MM.1S (cell line): ENCODE measurements at regions not wholly inside any gene's neighbourhood (a gene's known extent, or its start where the extent isn't known, plus 50 kb on each side); places are given as distances from the start of the nearest gene placed in this dataset.
"Not testable (repeated sequence)": the region's sequence is repeated elsewhere in the genome, so short reads cannot be mapped to it uniquely, and the experiment has no call there.

Source experiments
- DNase-seq: peaks from one replicate; pipeline ENCODE4 v3.0.0-alpha.2; 2015
- H2AFZ ChIP-seq: fragments of 300-600 bp; sonication (generic); 2 replicates; pipeline ENCODE4 v1.6.0; 2016; ENCODE audit warnings: antibody characterized with exemption, low read length
- H3F3A ChIP-seq: fragments of 300-600 bp; sonication (generic); 2 replicates; pipeline ENCODE4 v1.6.1; 2016; ENCODE audit warnings: mild to moderate bottlenecking, antibody characterized with exemption, low read length, moderate library complexity, mixed read lengths; ENCODE audit not compliant: insufficient read depth
- H3K27ac ChIP-seq: fragments of 300-600 bp; sonication (generic); 2 replicates; pipeline ENCODE4 v1.5.1; 2016; ENCODE audit warnings: mild to moderate bottlenecking, low read length
- H3K27me3 ChIP-seq: fragments of 300-600 bp; sonication (generic); replicated peaks from 2 replicates; pipeline ENCODE4 v1.6.0; 2016; ENCODE audit warnings: low read length; ENCODE audit not compliant: insufficient read depth
- H3K36me3 ChIP-seq: fragments of 300-600 bp; sonication (generic); replicated peaks from 2 replicates; pipeline ENCODE4 v1.6.1; 2016; ENCODE audit warnings: mild to moderate bottlenecking, low read length, mixed read lengths; ENCODE audit not compliant: insufficient read depth
- H3K4me1 ChIP-seq: fragments of 300-600 bp; sonication (generic); 2 replicates; pipeline ENCODE4 v1.6.1; 2016; ENCODE audit warnings: low read length, mixed read lengths
- H3K4me2 ChIP-seq: fragments of 300-600 bp; sonication (generic); 2 replicates; pipeline ENCODE4 v1.6.0; 2016; ENCODE audit warnings: low read depth, low read length
- H3K4me3 ChIP-seq: fragments of 300-600 bp; sonication (generic); 2 replicates; pipeline ENCODE4 v1.5.1; 2016; ENCODE audit warnings: low read length, mixed read lengths
- H3K79me2 ChIP-seq: fragments of 300-600 bp; sonication (generic); 2 replicates; pipeline ENCODE4 v1.6.1; 2016; ENCODE audit warnings: mixed run types, low read length, mixed read lengths
- H3K9ac ChIP-seq: fragments of 300-600 bp; sonication (generic); 2 replicates; pipeline ENCODE4 v1.6.1; 2016; ENCODE audit warnings: low read length, mixed read lengths
- H3K9me2 ChIP-seq: fragments of 300-600 bp; sonication (generic); replicated peaks from 2 replicates; pipeline ENCODE4 v1.6.1; 2016; ENCODE audit warnings: mild to moderate bottlenecking, low read length, mixed read lengths; ENCODE audit not compliant: insufficient read depth
- H3K9me3 ChIP-seq: fragments of 300-600 bp; sonication (generic); replicated peaks from 2 replicates; pipeline ENCODE4 v1.6.1; 2016; ENCODE audit warnings: mild to moderate bottlenecking, low read length, mixed read lengths; ENCODE audit not compliant: insufficient read depth
- H4K20me1 ChIP-seq: fragments of 300-600 bp; sonication (generic); 2 replicates; pipeline ENCODE4 v1.6.1; 2016; ENCODE audit warnings: mild to moderate bottlenecking, low read length, moderate library complexity, mixed read lengths; ENCODE audit not compliant: insufficient read depth
- CTCF ChIP-seq: fragments of 300-600 bp; sonication (generic); IDR thresholded peaks from 2 replicates; pipeline ENCODE4 v1.5.1; 2016; ENCODE audit warnings: antibody characterized with exemption, low read length, mixed read lengths
- EZH2 ChIP-seq: fragments of 300-600 bp; sonication (generic); optimal IDR thresholded peaks from 2 replicates; pipeline ENCODE3; 2017; ENCODE audit warnings: low read depth, mild to moderate bottlenecking, antibody characterized with exemption, low read length, mixed read lengths
- EZH2phosphoT487 ChIP-seq: fragments of 300-600 bp; sonication (generic); IDR thresholded peaks from 2 replicates; pipeline ENCODE4 v1.6.1; 2018; ENCODE audit warnings: antibody characterized with exemption, low read length

- Histone ChIP-seq H4K20me1 (no peaks in the 10 kb centered on the region), H3K27me3 (no peaks in the 10 kb centered on the region), H3K9me3 (no peaks in the 10 kb centered on the region), H3K79me2 (no peaks in the 10 kb centered on the region), H3K27ac (no peak overlapping the region), H3F3A (no peaks in the 10 kb centered on the region), H3K36me3 (no peaks in the 10 kb centered on the region), H3K9ac (no peak overlapping the region), H2AFZ (no peak overlapping the region), H3K4me1 (no peaks in the 10 kb centered on the region), H3K4me2 (no peak overlapping the region), H3K9me2 (no peaks in the 10 kb centered on the region), H3K4me3 (no peak overlapping the region)
- TF ChIP-seq EZH2 (no peak), CTCF (no peak), EZH2phosphoT487 (no peak)
- DNase-seq: no peak
Measured at GRCh38 chr9:40909821-40910220, 218.7 kb downstream of the FOXD4L6 start.

DNA sequence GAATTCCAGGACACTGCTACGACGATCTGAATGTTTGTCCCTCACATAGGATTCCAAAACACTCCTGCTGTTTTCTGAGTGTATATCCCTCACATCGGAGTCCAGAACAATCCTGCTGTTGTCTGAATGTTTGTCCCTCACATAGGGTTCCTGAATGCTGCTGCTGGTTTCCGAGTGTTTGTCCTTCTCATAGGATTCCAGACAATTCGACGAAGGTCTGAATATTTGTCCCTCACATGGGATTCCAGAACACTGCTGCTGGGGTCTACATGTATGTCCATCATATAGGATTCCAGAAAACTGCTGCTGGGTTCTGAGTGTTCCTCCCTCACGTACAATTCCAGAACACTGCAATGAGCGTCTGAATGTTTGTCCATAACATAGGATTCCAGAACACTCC lies 219.4 kb downstream of the FOXD4L6 start:
- not testable (repeated sequence) for H3K4me3 ChIP-seq, H3K4me2 ChIP-seq, H3F3A ChIP-seq, H3K27ac ChIP-seq, DNase-seq, H3K4me1 ChIP-seq, H3K9me3 ChIP-seq, H3K36me3 ChIP-seq, H3K9me2 ChIP-seq, H4K20me1 ChIP-seq, H2AFZ ChIP-seq, H3K9ac ChIP-seq, H3K27me3 ChIP-seq, H3K79me2 ChIP-seq

- Histone ChIP-seq H3K9me3 (no peaks in the 10 kb centered on the region), H3K9ac (no peak overlapping the region), H3K27me3 (no peaks in the 10 kb centered on the region), H4K20me1 (no peaks in the 10 kb centered on the region), H3K4me3 (no peak overlapping the region), H3F3A (no peaks in the 10 kb centered on the region), H2AFZ (no peak overlapping the region), H3K4me1 (no peaks in the 10 kb centered on the region), H3K9me2 (no peaks in the 10 kb centered on the region), H3K79me2 (no peaks in the 10 kb centered on the region), H3K36me3 (no peaks in the 10 kb centered on the region), H3K27ac (no peak overlapping the region), H3K4me2 (no peak overlapping the region)
- TF ChIP-seq CTCF: no peak
- no peak for TF ChIP-seq EZH2
- TF ChIP-seq EZH2phosphoT487: no peak
- DNase-seq: no peak
Measured at GRCh38 chr9:40907657-40908624, 220.5 kb downstream of the FOXD4L6 start.

- not testable (repeated sequence) for H3K27ac ChIP-seq, H3F3A ChIP-seq, H3K27me3 ChIP-seq, H3K9ac ChIP-seq, DNase-seq, H3K4me2 ChIP-seq, H2AFZ ChIP-seq, H4K20me1 ChIP-seq, H3K9me2 ChIP-seq, H3K36me3 ChIP-seq, H3K9me3 ChIP-seq, H3K79me2 ChIP-seq, H3K4me1 ChIP-seq, H3K4me3 ChIP-seq
Measured at GRCh38 chr9:40906879-40907278, 221.6 kb downstream of the FOXD4L6 start.

DNA sequence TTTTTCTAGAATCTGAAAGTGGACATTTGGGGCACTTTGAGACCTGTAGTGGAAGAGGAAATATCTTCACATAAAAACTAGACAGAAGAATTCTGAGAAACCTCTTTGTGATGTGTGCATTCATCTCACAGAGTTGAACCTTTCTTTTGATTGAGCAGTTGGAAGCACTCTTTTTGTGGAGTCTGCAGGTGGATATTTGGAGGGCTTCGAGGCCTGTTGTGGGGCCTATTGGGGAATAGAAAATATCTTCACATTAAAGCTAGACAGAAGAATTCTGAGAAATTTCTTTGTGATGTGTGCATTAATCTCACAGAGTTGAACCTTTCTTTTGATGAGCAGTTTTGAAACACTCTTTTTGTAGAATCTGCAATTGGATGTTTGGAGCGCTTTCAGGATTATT lies 236.2 kb downstream of the FOXD4L6 start:
- not testable (repeated sequence) for H2AFZ ChIP-seq, DNase-seq, H3K4me3 ChIP-seq, H4K20me1 ChIP-seq, H3K9ac ChIP-seq, H3K4me2 ChIP-seq, H3K79me2 ChIP-seq, H3K9me2 ChIP-seq, H3K27me3 ChIP-seq, H3K27ac ChIP-seq, H3K9me3 ChIP-seq, H3F3A ChIP-seq, H3K4me1 ChIP-seq, H3K36me3 ChIP-seq

DNA sequence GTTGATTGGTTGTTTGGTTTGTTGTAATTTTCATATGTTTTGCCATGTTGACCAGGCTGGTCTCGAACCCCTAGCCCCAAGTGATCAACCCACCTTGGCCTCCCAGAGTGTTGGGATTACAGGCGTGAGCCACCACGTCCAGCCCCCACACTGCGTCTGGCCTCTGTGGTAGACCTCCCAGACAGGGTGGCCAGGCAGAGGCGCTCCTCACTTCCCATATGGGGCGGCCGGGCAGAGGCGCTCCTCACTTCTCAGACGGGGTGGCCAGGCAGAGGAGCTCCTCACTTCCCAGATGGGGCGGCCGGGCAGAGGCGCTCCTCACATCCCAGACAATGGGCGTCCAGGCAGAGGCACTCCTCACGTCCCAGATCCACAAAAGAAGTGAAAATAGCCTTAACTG lies 242.6 kb downstream of the FOXD4L6 start:
- not testable (repeated sequence) for H3F3A ChIP-seq, H3K4me1 ChIP-seq, H3K4me2 ChIP-seq, H3K9me3 ChIP-seq, H3K9me2 ChIP-seq, H3K9ac ChIP-seq, H3K27ac ChIP-seq, H4K20me1 ChIP-seq, H2AFZ ChIP-seq, H3K36me3 ChIP-seq, DNase-seq, H3K4me3 ChIP-seq, H3K27me3 ChIP-seq, H3K79me2 ChIP-seq
